ENCODE measurements at regions not wholly inside any gene's neighbourhood (a gene's known extent, or its start where the extent isn't known, plus 50 kb on each side); places are given as distances from the start of the nearest gene placed in this dataset.

DNA sequence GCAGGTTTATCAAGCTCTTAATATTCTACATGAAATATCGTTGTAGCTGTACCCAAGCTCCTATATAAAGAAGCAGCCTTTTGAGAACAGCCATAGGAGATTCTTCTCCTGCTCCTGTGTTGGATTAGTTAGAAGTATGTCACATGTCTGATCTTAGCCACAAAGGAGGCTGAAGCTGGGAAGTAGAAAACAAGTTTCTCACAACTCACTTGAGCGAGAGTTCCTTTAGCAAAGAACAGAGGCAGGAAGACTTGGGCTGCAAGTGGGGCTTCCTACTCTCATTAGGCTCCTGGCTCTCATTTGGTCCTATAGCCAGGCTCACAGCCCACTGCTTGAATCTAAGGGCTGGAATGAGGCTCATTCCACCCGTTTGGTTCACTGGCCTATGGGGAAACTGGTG, 281.9 kb downstream of the BTG1 start:
- ATAC-seq (ENCODE audit: insufficient read depth, low FRiP score) (no peak), DNase-seq (no peak)
- Histone ChIP-seq H3K36me3 (ENCODE audit: control insufficient read depth in 4 of 4, insufficient read depth in 4 of 4, low read length in 4 of 4) (no peaks in the 10 kb centered on the region), H3K4me3 (no peak overlapping the region), H3K27ac (ENCODE audit: low read depth in 1 of 2, low read length in 1 of 2) (no peak overlapping the region), H3K9me3 (ENCODE audit: control insufficient read depth in 4 of 4, insufficient read depth in 3 of 4, low read length in 3 of 4) (peaks cover 0 to 2% (median 0%) of the 10 kb centered on the region in 4 donors), H3K9ac (ENCODE audit: insufficient read depth in 1 of 2, low read length in 2 of 2) (no peak overlapping the region), H3K27me3 (ENCODE audit: control insufficient read depth in 3 of 3, insufficient read depth in 3 of 3, low read length in 2 of 3) (no peaks in the 10 kb centered on the region), H3K4me1 (ENCODE audit: control insufficient read depth in 5 of 5, insufficient read depth in 5 of 5, low read length in 5 of 5) (no peaks in the 10 kb centered on the region)
- WGBS, 2 donors = 83 to 87% methylated on average over 3 of the region's 3 CpGs
- TF ChIP-seq, protein P1, sequence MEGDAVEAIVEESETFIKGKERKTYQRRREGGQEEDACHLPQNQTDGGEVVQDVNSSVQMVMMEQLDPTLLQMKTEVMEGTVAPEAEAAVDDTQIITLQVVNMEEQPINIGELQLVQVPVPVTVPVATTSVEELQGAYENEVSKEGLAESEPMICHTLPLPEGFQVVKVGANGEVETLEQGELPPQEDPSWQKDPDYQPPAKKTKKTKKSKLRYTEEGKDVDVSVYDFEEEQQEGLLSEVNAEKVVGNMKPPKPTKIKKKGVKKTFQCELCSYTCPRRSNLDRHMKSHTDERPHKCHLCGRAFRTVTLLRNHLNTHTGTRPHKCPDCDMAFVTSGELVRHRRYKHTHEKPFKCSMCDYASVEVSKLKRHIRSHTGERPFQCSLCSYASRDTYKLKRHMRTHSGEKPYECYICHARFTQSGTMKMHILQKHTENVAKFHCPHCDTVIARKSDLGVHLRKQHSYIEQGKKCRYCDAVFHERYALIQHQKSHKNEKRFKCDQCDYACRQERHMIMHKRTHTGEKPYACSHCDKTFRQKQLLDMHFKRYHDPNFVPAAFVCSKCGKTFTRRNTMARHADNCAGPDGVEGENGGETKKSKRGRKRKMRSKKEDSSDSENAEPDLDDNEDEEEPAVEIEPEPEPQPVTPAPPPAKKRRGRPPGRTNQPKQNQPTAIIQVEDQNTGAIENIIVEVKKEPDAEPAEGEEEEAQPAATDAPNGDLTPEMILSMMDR (IDR thresholded peaks at IDR 0.05; ENCODE audit: control extremely low read depth, extremely low read depth) = no peak

DNA sequence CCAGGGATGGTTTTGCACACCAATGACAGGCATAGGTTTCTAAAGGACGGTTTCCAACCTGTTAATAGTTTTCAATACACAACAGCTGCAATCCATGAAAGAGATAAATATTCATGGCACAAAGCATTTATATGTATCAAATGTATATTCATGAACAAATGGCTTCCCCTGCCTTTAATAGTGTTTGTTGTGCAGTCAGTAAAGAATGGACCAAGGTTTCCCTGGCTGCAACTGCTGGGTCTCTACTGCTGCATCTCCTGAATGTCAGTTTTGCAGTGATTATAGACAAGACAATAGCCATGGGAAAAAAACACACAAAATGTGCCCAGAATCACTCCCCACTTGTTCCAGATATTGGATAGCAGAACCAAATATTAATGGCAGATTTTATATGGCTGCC, 284.1 kb downstream of the BTG1 start:
- WGBS, 2 donors = 94 to 97% methylated on average over 1 of the region's 1 CpG
- H3K36me3 ChIP-seq (ENCODE audit: control insufficient read depth in 4 of 4, insufficient read depth in 4 of 4, low read length in 4 of 4) = no peaks in the 10 kb centered on the region

DNA sequence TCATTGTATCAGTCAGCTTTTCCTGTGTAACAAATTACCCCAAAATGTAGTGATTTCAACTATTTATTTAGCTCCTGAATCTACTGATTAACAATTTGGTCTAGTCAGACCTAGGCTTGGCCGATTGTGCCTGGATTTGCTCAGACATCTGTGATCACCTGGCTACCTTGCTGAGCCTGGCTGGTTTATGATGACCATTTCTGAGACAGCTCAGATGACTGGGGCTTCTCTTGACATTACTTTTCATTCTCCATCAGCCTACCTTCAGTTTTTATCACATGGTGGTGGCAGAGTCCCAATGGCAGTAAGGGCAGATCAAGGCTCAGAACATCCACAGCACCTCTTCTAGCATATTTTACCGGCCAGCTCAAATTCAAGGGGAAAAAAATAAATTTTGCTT, 286.3 kb downstream of the BTG1 start:
- Histone ChIP-seq H3K9me3 (ENCODE audit: control insufficient read depth in 4 of 4, insufficient read depth in 3 of 4, low read length in 3 of 4) (no peaks in the 10 kb centered on the region), H3K27me3 (ENCODE audit: control insufficient read depth in 3 of 3, insufficient read depth in 3 of 3, low read length in 2 of 3) (no peaks in the 10 kb centered on the region)
- TF ChIP-seq, protein P1 (IDR thresholded peaks at IDR 0.05; ENCODE audit: control extremely low read depth, extremely low read depth) = no peak

More for the DNA sequence above, 284.1 kb downstream of the BTG1 start:
- DNase-seq (no peak), ATAC-seq (ENCODE audit: insufficient read depth, low FRiP score) (no peak)
- Histone ChIP-seq H3K27me3 (ENCODE audit: control insufficient read depth in 3 of 3, insufficient read depth in 3 of 3, low read length in 2 of 3) (no peaks in the 10 kb centered on the region), H3K27ac (ENCODE audit: low read depth in 1 of 2, low read length in 1 of 2) (no peak overlapping the region), H3K4me1 (ENCODE audit: control insufficient read depth in 5 of 5, insufficient read depth in 5 of 5, low read length in 5 of 5) (no peaks in the 10 kb centered on the region), H3K9me3 (ENCODE audit: control insufficient read depth in 4 of 4, insufficient read depth in 3 of 4, low read length in 3 of 4) (peaks cover 0 to under 1% (median 0%) of the 10 kb centered on the region in 4 donors), H3K4me3 (no peak overlapping the region), H3K9ac (ENCODE audit: insufficient read depth in 1 of 2, low read length in 2 of 2) (no peak overlapping the region)
- TF ChIP-seq, protein P1 (IDR thresholded peaks at IDR 0.05; ENCODE audit: control extremely low read depth, extremely low read depth) = no peak

More for the DNA sequence above, 286.3 kb downstream of the BTG1 start:
- Histone ChIP-seq H3K4me3 (no peak overlapping the region), H3K36me3 (ENCODE audit: control insufficient read depth in 4 of 4, insufficient read depth in 4 of 4, low read length in 4 of 4) (no peaks in the 10 kb centered on the region), H3K27ac (ENCODE audit: low read depth in 1 of 2, low read length in 1 of 2) (no peak overlapping the region), H3K4me1 (ENCODE audit: control insufficient read depth in 5 of 5, insufficient read depth in 5 of 5, low read length in 5 of 5) (peaks cover 0 to 10% (median 0%) of the 10 kb centered on the region in 5 donors), H3K9ac (ENCODE audit: insufficient read depth in 1 of 2, low read length in 2 of 2) (no peak overlapping the region)
- 93 to 95% methylated on average over 2 of the region's 2 CpGs for WGBS, 2 donors
- DNase-seq = no peak
- ATAC-seq (ENCODE audit: insufficient read depth, low FRiP score) = no peak
